ENCODE measurements at regions not wholly inside any gene's neighbourhood (a gene's known extent, or its start where the extent isn't known, plus 50 kb on each side); places are given as distances from the start of the nearest gene placed in this dataset.

DNA sequence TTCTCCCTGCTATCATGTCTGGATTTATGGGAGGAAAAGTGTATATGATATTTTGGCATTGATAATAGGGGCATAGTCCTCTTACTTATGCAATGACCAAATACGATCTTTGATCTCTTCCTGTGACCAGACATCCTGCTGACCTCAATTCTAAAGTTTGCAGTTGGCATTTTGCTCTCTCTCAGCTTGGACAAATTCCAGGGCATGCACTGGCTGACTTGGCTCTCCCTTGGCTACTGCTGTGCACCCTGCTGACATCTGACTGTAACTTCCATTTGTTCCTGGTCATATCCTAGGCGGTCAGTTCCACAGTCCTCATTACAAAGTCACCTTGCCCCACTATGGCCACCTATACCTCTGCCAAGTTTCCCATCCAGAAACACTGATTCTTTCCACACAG lies 380.7 kb upstream of the NR5A2 start:
- TF ChIP-seq, protein P1, sequence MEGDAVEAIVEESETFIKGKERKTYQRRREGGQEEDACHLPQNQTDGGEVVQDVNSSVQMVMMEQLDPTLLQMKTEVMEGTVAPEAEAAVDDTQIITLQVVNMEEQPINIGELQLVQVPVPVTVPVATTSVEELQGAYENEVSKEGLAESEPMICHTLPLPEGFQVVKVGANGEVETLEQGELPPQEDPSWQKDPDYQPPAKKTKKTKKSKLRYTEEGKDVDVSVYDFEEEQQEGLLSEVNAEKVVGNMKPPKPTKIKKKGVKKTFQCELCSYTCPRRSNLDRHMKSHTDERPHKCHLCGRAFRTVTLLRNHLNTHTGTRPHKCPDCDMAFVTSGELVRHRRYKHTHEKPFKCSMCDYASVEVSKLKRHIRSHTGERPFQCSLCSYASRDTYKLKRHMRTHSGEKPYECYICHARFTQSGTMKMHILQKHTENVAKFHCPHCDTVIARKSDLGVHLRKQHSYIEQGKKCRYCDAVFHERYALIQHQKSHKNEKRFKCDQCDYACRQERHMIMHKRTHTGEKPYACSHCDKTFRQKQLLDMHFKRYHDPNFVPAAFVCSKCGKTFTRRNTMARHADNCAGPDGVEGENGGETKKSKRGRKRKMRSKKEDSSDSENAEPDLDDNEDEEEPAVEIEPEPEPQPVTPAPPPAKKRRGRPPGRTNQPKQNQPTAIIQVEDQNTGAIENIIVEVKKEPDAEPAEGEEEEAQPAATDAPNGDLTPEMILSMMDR (IDR thresholded peaks at IDR 0.05) = no peak
- H3K27ac ChIP-seq = no peak overlapping the region
- H3K4me3 ChIP-seq = no peak overlapping the region
- no peaks in the 10 kb centered on the region for H3K27me3 ChIP-seq
- intact Hi-C loops (cut with DNase I) = no loop called here
- DNase-seq (ENCODE audit: low spot score in 2 of 2) = no peak
- H3K4me1 ChIP-seq = no peaks in the 10 kb centered on the region
- H3K36me3 ChIP-seq = no peaks in the 10 kb centered on the region
- no peaks in the 10 kb centered on the region for H3K9me3 ChIP-seq

DNA sequence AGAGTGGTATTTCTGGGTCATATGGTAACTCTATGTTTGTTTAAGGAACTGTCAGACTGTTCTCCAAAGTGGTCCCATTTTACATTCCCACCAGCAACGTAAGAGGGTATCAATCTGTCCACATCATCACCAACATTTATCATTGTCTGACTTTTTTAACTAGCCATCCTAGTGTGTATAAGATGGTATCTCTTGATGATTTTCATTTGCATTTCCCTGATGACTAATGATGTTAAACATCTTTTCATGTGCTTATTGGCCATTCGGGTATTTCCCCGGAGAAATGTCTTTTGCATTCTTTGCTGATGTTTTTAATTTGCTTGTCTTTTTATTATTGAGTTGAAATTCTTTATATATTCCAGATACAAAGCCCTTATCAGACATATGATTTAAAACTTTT lies 370.1 kb upstream of the NR5A2 start:
- no peak overlapping the region for H3K27ac ChIP-seq
- intact Hi-C loops (cut with DNase I) = no loop called here
- DNase-seq (ENCODE audit: low spot score in 2 of 2) = no peak
- H3K4me3 ChIP-seq = no peak overlapping the region
- H3K27me3 ChIP-seq = no peaks in the 10 kb centered on the region
- TF ChIP-seq, protein P1 (IDR thresholded peaks at IDR 0.05) = no peak
- H3K36me3 ChIP-seq = no peaks in the 10 kb centered on the region
- H3K4me1 ChIP-seq = no peaks in the 10 kb centered on the region
- no peaks in the 10 kb centered on the region for H3K9me3 ChIP-seq

DNA sequence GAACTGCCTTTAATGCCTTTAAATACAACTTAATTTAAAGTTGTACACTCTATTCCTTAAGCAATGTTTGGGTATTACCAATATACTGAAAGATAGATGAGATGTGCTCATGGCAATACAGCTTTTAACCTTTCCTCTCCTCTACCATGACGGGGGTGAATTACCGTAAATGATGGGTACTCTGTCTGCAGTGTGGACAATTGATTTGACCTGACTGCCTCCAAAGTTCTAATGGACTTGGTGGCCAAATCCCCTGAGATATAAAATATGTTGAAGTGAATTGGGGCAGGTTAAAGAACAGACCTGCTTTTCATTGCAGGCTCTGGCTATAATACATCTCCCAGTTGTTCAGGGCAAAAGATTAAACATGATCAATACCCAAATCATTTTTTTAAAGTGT lies 367.4 kb upstream of the NR5A2 start:
- H3K9me3 ChIP-seq = no peaks in the 10 kb centered on the region
- no peak for DNase-seq (ENCODE audit: low spot score in 2 of 2)
- intact Hi-C loops (cut with DNase I) = no loop called here
- H3K36me3 ChIP-seq = no peaks in the 10 kb centered on the region
- no peaks in the 10 kb centered on the region for H3K4me1 ChIP-seq
- H3K4me3 ChIP-seq = no peak overlapping the region
- H3K27me3 ChIP-seq = no peaks in the 10 kb centered on the region
- TF ChIP-seq, protein P1 (IDR thresholded peaks at IDR 0.05) = no peak
- no peak overlapping the region for H3K27ac ChIP-seq

DNA sequence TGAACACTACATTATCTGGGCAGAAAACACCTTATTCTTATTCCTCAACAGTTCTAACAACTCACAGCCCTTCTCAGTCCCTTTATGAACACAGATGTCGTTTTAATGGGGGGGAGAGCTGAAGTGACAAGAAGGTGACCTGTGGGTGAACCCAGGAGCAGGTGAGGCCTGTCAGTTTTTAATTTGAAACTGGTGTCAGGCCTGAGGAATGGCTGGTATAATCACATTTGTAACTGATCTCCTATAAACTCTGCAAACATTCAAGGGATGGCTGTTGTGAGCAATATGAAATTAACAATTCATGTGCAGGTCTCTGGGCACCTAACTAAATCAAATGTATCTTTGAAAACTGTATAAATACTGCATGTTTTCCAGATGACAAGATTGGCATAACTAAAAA lies 362.1 kb upstream of the NR5A2 start:
- no peak for DNase-seq (ENCODE audit: low spot score in 2 of 2)
- no peaks in the 10 kb centered on the region for H3K4me1 ChIP-seq
- no peak overlapping the region for H3K27ac ChIP-seq
- TF ChIP-seq, protein P1 (IDR thresholded peaks at IDR 0.05) = no peak
- no peaks in the 10 kb centered on the region for H3K9me3 ChIP-seq
- H3K4me3 ChIP-seq = no peak overlapping the region
- H3K36me3 ChIP-seq = no peaks in the 10 kb centered on the region
- no peaks in the 10 kb centered on the region for H3K27me3 ChIP-seq
- intact Hi-C loops (cut with DNase I) = no loop called here

DNA sequence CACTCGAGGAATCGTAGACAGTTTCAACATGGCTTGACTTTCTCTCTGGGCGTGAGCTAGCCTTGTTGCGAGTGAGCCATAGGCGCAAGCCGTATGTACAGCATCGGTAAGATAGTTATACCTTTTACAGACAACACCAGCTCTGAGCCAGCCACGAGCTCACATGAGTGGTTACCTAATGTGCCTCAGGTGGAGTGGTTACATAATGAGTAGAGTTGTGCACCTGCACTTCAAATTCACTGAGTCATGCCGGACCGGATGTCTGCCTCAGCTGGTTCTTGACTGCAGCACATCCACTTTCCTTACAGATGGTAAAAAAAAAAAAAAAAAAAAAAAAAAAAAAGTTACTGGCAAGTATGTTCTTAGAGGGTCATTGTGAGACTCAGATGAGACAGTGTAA lies 360.4 kb upstream of the NR5A2 start:
- Histone ChIP-seq H3K4me1 (no peaks in the 10 kb centered on the region), H3K4me3 (no peak overlapping the region), H3K9me3 (no peaks in the 10 kb centered on the region), H3K36me3 (no peaks in the 10 kb centered on the region), H3K27me3 (no peaks in the 10 kb centered on the region), H3K27ac (no peak overlapping the region)
- TF ChIP-seq, protein P1 (IDR thresholded peaks at IDR 0.05) = no peak
- DNase-seq (ENCODE audit: low spot score in 2 of 2) = no peak
- intact Hi-C loops (cut with DNase I) = no loop called here

DNA sequence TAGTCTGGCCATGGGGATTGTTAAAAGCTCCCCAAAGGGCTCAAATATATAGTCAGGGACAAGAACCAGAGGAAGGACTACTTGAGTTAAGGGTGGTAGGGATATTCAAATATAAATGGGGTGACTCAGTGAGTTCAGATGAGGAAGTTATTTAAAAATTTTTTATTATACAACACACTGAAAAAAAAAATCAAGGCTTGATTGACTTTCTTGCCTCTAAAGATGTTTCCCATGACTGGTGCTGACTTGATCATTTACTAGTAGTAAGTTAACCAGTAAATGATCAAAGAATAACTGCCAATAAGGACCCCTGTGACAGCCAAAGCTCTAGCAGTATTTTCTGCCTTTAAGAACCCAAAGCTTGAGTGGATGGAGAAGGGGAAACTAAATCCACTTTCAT lies 357.6 kb upstream of the NR5A2 start:
- no peak overlapping the region for H3K4me3 ChIP-seq
- no peaks in the 10 kb centered on the region for H3K27me3 ChIP-seq
- no peak for DNase-seq (ENCODE audit: low spot score in 2 of 2)
- H3K4me1 ChIP-seq = no peaks in the 10 kb centered on the region
- no peak overlapping the region for H3K27ac ChIP-seq
- intact Hi-C loops (cut with DNase I) = no loop called here
- H3K9me3 ChIP-seq = no peaks in the 10 kb centered on the region
- no peaks in the 10 kb centered on the region for H3K36me3 ChIP-seq
- TF ChIP-seq, protein P1 (IDR thresholded peaks at IDR 0.05) = no peak

All from ascending aorta (tissue), 2 donors.